GM10248 (cell line): ENCODE measurements at regions not wholly inside any gene's neighbourhood (a gene's known extent, or its start where the extent isn't known, plus 50 kb on each side); places are given as distances from the start of the nearest gene placed in this dataset.

ENCODE experiments used
- CTCF ChIA-PET: fragments of 300-600 bp; sonication (Branson Sonifier 250); formaldehyde crosslinking; extraction: SDS; loops from one replicate; lab custom pipeline; 2021; ENCODE audit warnings: antibody characterized with exemption; lab: Yijun Ruan, JAX
- POLR2A ChIA-PET: fragments of 350-650 bp; sonication (Branson Sonifier 250); formaldehyde crosslinking; extraction: SDS; loops from one replicate; lab custom pipeline; 2020; ENCODE audit warnings: antibody characterized with exemption; lab: Yijun Ruan, JAX
- DNase-seq: peaks from one replicate; pipeline ENCODE4 v3.0.0; 2012; ENCODE audit errors: extremely low spot score
- TF ChIP-seq, protein P1 (sequence below): IDR thresholded peaks from 2 replicates; pipeline ENCODE4 v1.5.1; 2012; ENCODE audit warnings: mild to moderate bottlenecking, low read depth; ENCODE audit errors: extremely low read depth, missing control alignments, control extremely low read depth

DNA sequence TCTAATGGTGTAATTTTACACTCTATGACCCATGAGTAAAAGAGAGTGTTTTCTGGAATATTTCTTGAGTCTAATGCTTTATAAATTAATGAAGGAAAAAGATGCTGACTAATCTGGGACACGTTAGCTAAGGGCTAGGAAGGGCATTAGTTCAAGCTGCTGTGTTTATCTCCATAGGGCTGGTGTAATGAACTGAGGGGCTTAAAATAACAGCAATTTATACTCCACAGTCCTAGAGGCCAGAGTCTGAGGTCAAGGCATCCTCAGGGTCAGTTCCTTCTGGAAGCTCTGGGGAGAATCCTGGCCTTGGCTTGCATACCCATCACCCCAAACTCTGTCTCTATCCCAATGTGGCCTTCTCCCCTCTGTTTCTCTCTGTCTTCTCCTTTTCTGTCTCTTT lies 105.2 kb upstream of the PFKP start:
- CTCF ChIA-PET, result no interaction called here

DNA sequence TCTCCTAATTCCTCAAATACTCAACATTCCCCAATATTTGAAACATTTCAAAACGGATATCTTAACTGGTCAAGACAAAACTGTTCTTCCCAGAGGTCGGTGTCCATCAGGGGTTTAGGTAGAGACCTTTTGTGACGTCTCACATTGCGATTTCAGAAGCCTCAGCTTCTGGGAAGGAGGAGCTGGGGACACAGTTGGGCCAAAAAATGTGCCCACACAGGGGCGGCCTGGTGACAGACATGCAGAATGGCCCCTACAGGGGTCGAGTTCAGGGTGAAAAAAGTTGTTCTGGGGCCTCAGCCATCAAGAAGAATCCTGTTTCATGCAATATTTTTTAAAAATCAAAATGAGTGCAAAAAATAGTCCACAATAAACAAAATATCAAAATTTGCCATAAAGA lies 108.7 kb upstream of the PFKP start:
- POLR2A ChIA-PET, result no interaction called here
- CTCF ChIA-PET, result interaction anchor here (1.6 kb wide), 1 partner anchor 30 kb away, joined by 3 read pairs; no protein-coding TSS in a partner anchor
- TF ChIP-seq, protein P1, sequence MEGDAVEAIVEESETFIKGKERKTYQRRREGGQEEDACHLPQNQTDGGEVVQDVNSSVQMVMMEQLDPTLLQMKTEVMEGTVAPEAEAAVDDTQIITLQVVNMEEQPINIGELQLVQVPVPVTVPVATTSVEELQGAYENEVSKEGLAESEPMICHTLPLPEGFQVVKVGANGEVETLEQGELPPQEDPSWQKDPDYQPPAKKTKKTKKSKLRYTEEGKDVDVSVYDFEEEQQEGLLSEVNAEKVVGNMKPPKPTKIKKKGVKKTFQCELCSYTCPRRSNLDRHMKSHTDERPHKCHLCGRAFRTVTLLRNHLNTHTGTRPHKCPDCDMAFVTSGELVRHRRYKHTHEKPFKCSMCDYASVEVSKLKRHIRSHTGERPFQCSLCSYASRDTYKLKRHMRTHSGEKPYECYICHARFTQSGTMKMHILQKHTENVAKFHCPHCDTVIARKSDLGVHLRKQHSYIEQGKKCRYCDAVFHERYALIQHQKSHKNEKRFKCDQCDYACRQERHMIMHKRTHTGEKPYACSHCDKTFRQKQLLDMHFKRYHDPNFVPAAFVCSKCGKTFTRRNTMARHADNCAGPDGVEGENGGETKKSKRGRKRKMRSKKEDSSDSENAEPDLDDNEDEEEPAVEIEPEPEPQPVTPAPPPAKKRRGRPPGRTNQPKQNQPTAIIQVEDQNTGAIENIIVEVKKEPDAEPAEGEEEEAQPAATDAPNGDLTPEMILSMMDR, result no peak
- no peak for DNase-seq

More for the DNA sequence above, 105.2 kb upstream of the PFKP start:
- no peak for DNase-seq
- TF ChIP-seq, protein P1, result no peak
- POLR2A ChIA-PET, result no interaction called here

- ChIA-PET CTCF (interaction anchor here (1.6 kb wide), 1 partner anchor 30 kb away, joined by 3 read pairs; no protein-coding TSS in a partner anchor), POLR2A (no interaction called here)
- DNase-seq, result no peak
- TF ChIP-seq, protein P1, result no peak
Measured at GRCh38 chr10:2957785-2958184, 109.6 kb upstream of the PFKP start.

GRCh38 chr10:2955064-2955463 lies 112.3 kb upstream of the PFKP start:
- TF ChIP-seq, protein P1, result no peak
- DNase-seq, result no peak
- ChIA-PET CTCF (interaction anchor here (1.3 to 1.4 kb wide), 2 partner anchors 13 to 14 kb away, joined by 3 to 4 read pairs; no protein-coding TSS in a partner anchor), POLR2A (no interaction called here)

DNA sequence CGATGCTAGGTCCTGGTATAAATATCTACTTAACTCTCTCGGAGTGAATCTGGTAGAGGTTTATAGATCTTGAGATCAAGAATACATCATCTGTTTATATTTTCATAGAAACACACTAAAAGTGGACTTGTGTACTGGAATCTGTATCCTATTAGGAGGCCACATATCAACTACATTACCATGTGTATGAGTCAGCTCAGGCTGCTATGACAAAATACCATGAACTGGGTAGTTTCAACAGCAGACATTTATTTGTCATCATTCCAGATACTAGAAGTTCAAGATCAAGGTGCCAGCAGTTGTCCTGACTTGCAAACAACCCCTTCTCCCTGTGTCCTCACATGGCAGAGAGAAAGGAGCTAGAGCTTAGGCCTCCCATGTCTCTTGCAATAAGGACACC lies 113.9 kb upstream of the PFKP start:
- ChIA-PET POLR2A (interaction anchor here (0.6 kb wide), 1 partner anchor 29 kb away, joined by 4 read pairs; no protein-coding TSS in a partner anchor), CTCF (interaction anchor here (1.4 kb wide), 1 partner anchor 25 kb away, joined by 5 read pairs; no protein-coding TSS in a partner anchor)
- DNase-seq, result no peak
- TF ChIP-seq, protein P1, result no peak

- POLR2A ChIA-PET, result no interaction called here
- DNase-seq, result no peak
- TF ChIP-seq, protein P1, result no peak
- CTCF ChIA-PET, result interaction anchor here (1.2 to 2.1 kb wide), 2 partner anchors 23 to 93 kb away, joined by 3 to 11 read pairs; no protein-coding TSS in a partner anchor
Measured at GRCh38 chr10:2951235-2951835, 116.0 kb upstream of the PFKP start.
